PFSK-1 (cell line): ENCODE measurements at regions not wholly inside any gene's neighbourhood (a gene's known extent, or its start where the extent isn't known, plus 50 kb on each side); places are given as distances from the start of the nearest gene placed in this dataset.

Source experiments
- POLR2AphosphoS5 ChIP-seq: IDR thresholded peaks from 2 replicates; pipeline ENCODE4 v1.6.1; 2012; ENCODE audit warnings: low read depth, mild to moderate bottlenecking, control low read depth, low read length, moderate library complexity
- REST ChIP-seq, 2 experiments: IDR thresholded peaks; 2 replicates each; pipeline versions ENCODE4 v1.6.1 to v1.8.0; 2011 to 2012; ENCODE audit warnings: low read depth in 2 of 2, low read length in 2 of 2, control low read depth in 1 of 2, inconsistent platforms in 1 of 2, mild to moderate bottlenecking in 1 of 2, moderate library complexity in 1 of 2; ENCODE audit not compliant: insufficient read depth in 1 of 2
- SIN3A ChIP-seq: IDR thresholded peaks from 2 replicates; pipeline ENCODE4 v1.6.1; 2012; ENCODE audit warnings: mild to moderate bottlenecking, low read length, moderate library complexity, borderline replicate concordance; ENCODE audit not compliant: insufficient read depth
- TAF1 ChIP-seq: IDR thresholded peaks from 2 replicates; pipeline ENCODE4 v1.6.1; 2012; ENCODE audit warnings: low read length, control low read depth, borderline replicate concordance; ENCODE audit not compliant: insufficient read depth

- TF ChIP-seq REST (IDR thresholded peaks at IDR 0.05; ENCODE audit: insufficient read depth in 1 of 2, low read depth in 2 of 2, low read length in 2 of 2) (no peak), POLR2AphosphoS5 (no peak), TAF1 (no peak), SIN3A (no peak)
These were observed 456.9 kb downstream of the CCER1 start for GRCh38 chr12:90497923-90498545.
